ENCODE measurements at regions not wholly inside any gene's neighbourhood (a gene's known extent, or its start where the extent isn't known, plus 50 kb on each side); places are given as distances from the start of the nearest gene placed in this dataset.
"Not testable (repeated sequence)": the region's sequence is repeated elsewhere in the genome, so short reads cannot be mapped to it uniquely, and the experiment has no call there.

- no peak for DNase-seq (ENCODE audit: low spot score)
These were observed 76.8 kb downstream of the SOWAHC start for GRCh38 chr2:109690822-109691541.

- DNase-seq (ENCODE audit: low spot score) = no peak
These were observed 78.0 kb downstream of the SOWAHC start for GRCh38 chr2:109692013-109692743.

GRCh38 chr2:109692831-109693230 lies 78.7 kb downstream of the SOWAHC start:
- not testable (repeated sequence) for DNase-seq (ENCODE audit: low spot score)

GRCh38 chr2:109693292-109693691 lies 79.1 kb downstream of the SOWAHC start:
- not testable (repeated sequence) for DNase-seq (ENCODE audit: low spot score)

GRCh38 chr2:109694190-109694589 lies 80.0 kb downstream of the SOWAHC start:
- no peak for DNase-seq (ENCODE audit: low spot score)

- no peak for DNase-seq (ENCODE audit: low spot score)
These were observed 81.1 kb downstream of the SOWAHC start for GRCh38 chr2:109695290-109695689.

- DNase-seq (ENCODE audit: low spot score) = no peak
These were observed 85.5 kb downstream of the SOWAHC start for GRCh38 chr2:109699646-109700045.

GRCh38 chr2:109700680-109701274 lies 86.6 kb downstream of the SOWAHC start:
- DNase-seq (ENCODE audit: low spot score) = no peak

- DNase-seq (ENCODE audit: low spot score) = no peak
These were observed 87.2 kb downstream of the SOWAHC start for GRCh38 chr2:109701362-109701761.

- no peak for DNase-seq (ENCODE audit: low spot score)
These were observed 88.3 kb downstream of the SOWAHC start for GRCh38 chr2:109702250-109702985.

- no peak for DNase-seq (ENCODE audit: low spot score)
These were observed 88.9 kb downstream of the SOWAHC start for GRCh38 chr2:109703077-109703476.

GRCh38 chr2:109703798-109704197 lies 89.6 kb downstream of the SOWAHC start:
- DNase-seq (ENCODE audit: low spot score) = no peak

GRCh38 chr2:109707281-109708147 lies 86.6 kb upstream of the RGPD5 start:
- DNase-seq (ENCODE audit: low spot score) = no peak

GRCh38 chr2:109710505-109711229 lies 83.4 kb upstream of the RGPD5 start:
- DNase-seq (ENCODE audit: low spot score) = no peak

- no peak for DNase-seq (ENCODE audit: low spot score)
These were observed 82.6 kb upstream of the RGPD5 start for GRCh38 chr2:109711230-109712122.

- DNase-seq (ENCODE audit: low spot score) = no peak
These were observed 82.0 kb upstream of the RGPD5 start for GRCh38 chr2:109712123-109712449.

- no peak for DNase-seq (ENCODE audit: low spot score)
These were observed 81.4 kb upstream of the RGPD5 start for GRCh38 chr2:109712746-109713145.

GRCh38 chr2:109715313-109715805 lies 78.7 kb upstream of the RGPD5 start:
- DNase-seq (ENCODE audit: low spot score) = no peak

- not testable (repeated sequence) for DNase-seq (ENCODE audit: low spot score)
These were observed 77.5 kb upstream of the RGPD5 start for GRCh38 chr2:109716596-109716995.

- no peak for DNase-seq (ENCODE audit: low spot score)
These were observed 76.0 kb upstream of the RGPD5 start for GRCh38 chr2:109718139-109718538.
